Ishikawa (cell line): ENCODE measurements at regions not wholly inside any gene's neighbourhood (a gene's known extent, or its start where the extent isn't known, plus 50 kb on each side); places are given as distances from the start of the nearest gene placed in this dataset.

Experiments used
- CEBPB ChIP-seq: IDR thresholded peaks from 2 replicates; pipeline ENCODE4 v1.6.1; 2012
- CREB1 ChIP-seq: IDR thresholded peaks from 2 replicates; pipeline ENCODE4 v1.6.1; 2012; ENCODE audit warnings: low read depth
- EGR1 ChIP-seq: IDR thresholded peaks from 2 replicates; pipeline ENCODE4 v1.6.1; 2012
- EP300 ChIP-seq: IDR thresholded peaks from 2 replicates; pipeline ENCODE4 v1.6.1; 2012; ENCODE audit warnings: borderline replicate concordance
- FOXM1 ChIP-seq: IDR thresholded peaks from 2 replicates; pipeline ENCODE4 v1.6.1; 2012; ENCODE audit warnings: low read depth, borderline replicate concordance
- MAX ChIP-seq: IDR thresholded peaks from 2 replicates; pipeline ENCODE4 v1.6.1; 2012
- NFIC ChIP-seq: IDR thresholded peaks from 2 replicates; pipeline ENCODE4 v1.6.1; 2012
- RAD21 ChIP-seq: IDR thresholded peaks from 2 replicates; pipeline ENCODE4 v1.6.1; 2012; ENCODE audit warnings: low read depth
- REST ChIP-seq: IDR thresholded peaks from 2 replicates; pipeline ENCODE4 v1.6.1; 2012; ENCODE audit warnings: low read depth, mild to moderate bottlenecking
- TAF1 ChIP-seq: IDR thresholded peaks from 2 replicates; pipeline ENCODE4 v1.6.1; 2012; ENCODE audit warnings: low read depth, mild to moderate bottlenecking
- TCF12 ChIP-seq: IDR thresholded peaks from 2 replicates; pipeline ENCODE4 v1.6.1; 2012; ENCODE audit warnings: low read depth
- TEAD4 ChIP-seq: IDR thresholded peaks from 2 replicates; pipeline ENCODE4 v1.6.1; 2012
- USF1 ChIP-seq: IDR thresholded peaks from 2 replicates; pipeline ENCODE4 v1.6.1; 2012
- YY1 ChIP-seq: IDR thresholded peaks from 2 replicates; pipeline ENCODE4 v1.6.1; 2012; ENCODE audit warnings: low read depth
- ZBTB7A ChIP-seq: IDR thresholded peaks from 2 replicates; pipeline ENCODE4 v1.6.1; 2012; ENCODE audit warnings: low read depth

- TF ChIP-seq RAD21 = no peak
- TF ChIP-seq YY1 = no peak
- no peak for TF ChIP-seq CEBPB
- no peak for TF ChIP-seq MAX
- TF ChIP-seq FOXM1 = no peak
- TF ChIP-seq TAF1 = no peak
- TF ChIP-seq ZBTB7A = no peak
- TF ChIP-seq EP300 = no peak
- no peak for TF ChIP-seq NFIC
- no peak for TF ChIP-seq USF1
Observed at GRCh38 chr12:13404111-13404628, 207.6 kb downstream of the EMP1 start.

GRCh38 chr12:13390918-13391317 lies 194.4 kb downstream of the EMP1 start:
- no peak for TF ChIP-seq ZBTB7A
- TF ChIP-seq EGR1 = no peak
- TF ChIP-seq NFIC = no peak
- TF ChIP-seq CREB1 = no peak

GRCh38 chr12:13390381-13390861 lies 193.9 kb downstream of the EMP1 start:
- TF ChIP-seq RAD21 = peak; percentile 4; the same call in 1 of the 2 replicates
- no peak for TF ChIP-seq MAX
- TF ChIP-seq TEAD4 = peak; percentile 34; the same call in 1 of the 2 replicates
- no peak for TF ChIP-seq USF1
- TF ChIP-seq NFIC = peak; percentile 95
- TF ChIP-seq EGR1 = no peak
- peak; percentile 65 for TF ChIP-seq TCF12
- no peak for TF ChIP-seq TAF1
- TF ChIP-seq ZBTB7A = no peak
- TF ChIP-seq FOXM1 = no peak
- no peak for TF ChIP-seq CEBPB

GRCh38 chr12:13387101-13387500 lies 190.6 kb downstream of the EMP1 start:
- TF ChIP-seq TAF1 (no peak), YY1 (no peak), NFIC (no peak), REST (no peak), FOXM1 (no peak), CEBPB (no peak), MAX (no peak), ZBTB7A (no peak), EGR1 (no peak), EP300 (no peak), TEAD4 (no peak), USF1 (no peak), RAD21 (no peak), TCF12 (no peak), CREB1 (no peak)

GRCh38 chr12:13386323-13387039 lies 190.0 kb downstream of the EMP1 start:
- TF ChIP-seq EGR1 (no peak), CEBPB (no peak), USF1 (no peak), EP300 (no peak), ZBTB7A (no peak), NFIC (no peak), REST (no peak), TCF12 (no peak)
